HL-60 (cell line): ENCODE measurements at regions not wholly inside any gene's neighbourhood (a gene's known extent, or its start where the extent isn't known, plus 50 kb on each side); places are given as distances from the start of the nearest gene placed in this dataset.

Experiments used
- POLR2AphosphoS5 ChIP-seq: IDR thresholded peaks from 2 replicates; pipeline ENCODE4 v1.6.1; 2012; ENCODE audit warnings: low read depth
- TF ChIP-seq, protein P1 (sequence below): IDR thresholded peaks from one replicate; pipeline ENCODE4 v1.5.1; 2011; ENCODE audit warnings: low read length, control low read depth, inconsistent platforms; ENCODE audit not compliant: insufficient read depth
- TF ChIP-seq, protein P2 (sequence below): IDR thresholded peaks from 2 replicates; pipeline ENCODE4 v1.6.1; 2012; ENCODE audit warnings: low read depth; ENCODE audit not compliant: insufficient replicate concordance

DNA sequence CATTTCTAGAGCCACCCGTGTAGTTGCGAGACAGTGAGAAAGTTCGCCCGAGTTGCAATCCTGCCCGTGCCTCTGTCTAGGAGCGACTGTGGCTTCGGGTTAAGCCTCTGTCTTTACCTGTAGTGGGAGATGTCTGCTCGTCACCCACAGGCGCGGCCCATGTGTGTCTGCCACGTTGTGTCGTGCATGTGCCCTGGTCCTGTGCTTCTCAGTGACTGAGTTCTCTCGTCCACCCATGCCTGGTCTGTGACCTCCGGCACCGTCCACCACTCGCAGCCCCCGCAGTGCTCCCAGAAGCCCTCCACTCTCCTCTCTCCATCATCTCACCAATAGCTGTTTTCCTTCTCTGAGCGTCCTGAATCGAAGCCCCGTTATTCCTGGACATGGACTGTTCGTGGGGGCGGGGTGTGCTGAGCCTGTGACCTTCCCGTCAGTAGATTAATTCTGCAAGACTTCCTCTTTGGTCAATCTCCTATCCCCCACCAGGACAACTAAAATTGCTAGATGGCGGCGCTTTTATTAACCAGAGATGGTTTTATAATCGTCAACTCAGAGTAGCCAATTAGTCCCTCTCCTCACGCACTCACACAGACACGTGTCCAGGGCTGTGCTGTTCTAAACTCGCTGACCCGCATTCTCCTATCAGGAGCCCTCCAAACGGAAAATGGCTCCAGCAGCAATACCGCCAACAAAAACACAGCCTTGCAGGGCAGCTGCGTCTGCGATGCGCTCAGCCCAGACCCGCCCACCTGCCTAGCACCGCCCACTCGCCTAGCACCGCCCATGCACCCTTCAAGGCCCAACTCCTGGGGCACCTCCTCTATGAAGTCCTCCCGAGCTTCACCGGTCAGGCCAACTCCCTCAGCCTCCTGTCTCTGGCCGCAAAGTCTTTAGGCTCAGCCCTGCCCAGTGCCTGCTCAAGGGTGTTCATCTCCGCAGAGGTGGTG lies 119.4 kb downstream of the TWIST2 start:
- TF ChIP-seq, protein P1, sequence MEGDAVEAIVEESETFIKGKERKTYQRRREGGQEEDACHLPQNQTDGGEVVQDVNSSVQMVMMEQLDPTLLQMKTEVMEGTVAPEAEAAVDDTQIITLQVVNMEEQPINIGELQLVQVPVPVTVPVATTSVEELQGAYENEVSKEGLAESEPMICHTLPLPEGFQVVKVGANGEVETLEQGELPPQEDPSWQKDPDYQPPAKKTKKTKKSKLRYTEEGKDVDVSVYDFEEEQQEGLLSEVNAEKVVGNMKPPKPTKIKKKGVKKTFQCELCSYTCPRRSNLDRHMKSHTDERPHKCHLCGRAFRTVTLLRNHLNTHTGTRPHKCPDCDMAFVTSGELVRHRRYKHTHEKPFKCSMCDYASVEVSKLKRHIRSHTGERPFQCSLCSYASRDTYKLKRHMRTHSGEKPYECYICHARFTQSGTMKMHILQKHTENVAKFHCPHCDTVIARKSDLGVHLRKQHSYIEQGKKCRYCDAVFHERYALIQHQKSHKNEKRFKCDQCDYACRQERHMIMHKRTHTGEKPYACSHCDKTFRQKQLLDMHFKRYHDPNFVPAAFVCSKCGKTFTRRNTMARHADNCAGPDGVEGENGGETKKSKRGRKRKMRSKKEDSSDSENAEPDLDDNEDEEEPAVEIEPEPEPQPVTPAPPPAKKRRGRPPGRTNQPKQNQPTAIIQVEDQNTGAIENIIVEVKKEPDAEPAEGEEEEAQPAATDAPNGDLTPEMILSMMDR: no peak
- no peak for TF ChIP-seq POLR2AphosphoS5
- TF ChIP-seq, protein P2, sequence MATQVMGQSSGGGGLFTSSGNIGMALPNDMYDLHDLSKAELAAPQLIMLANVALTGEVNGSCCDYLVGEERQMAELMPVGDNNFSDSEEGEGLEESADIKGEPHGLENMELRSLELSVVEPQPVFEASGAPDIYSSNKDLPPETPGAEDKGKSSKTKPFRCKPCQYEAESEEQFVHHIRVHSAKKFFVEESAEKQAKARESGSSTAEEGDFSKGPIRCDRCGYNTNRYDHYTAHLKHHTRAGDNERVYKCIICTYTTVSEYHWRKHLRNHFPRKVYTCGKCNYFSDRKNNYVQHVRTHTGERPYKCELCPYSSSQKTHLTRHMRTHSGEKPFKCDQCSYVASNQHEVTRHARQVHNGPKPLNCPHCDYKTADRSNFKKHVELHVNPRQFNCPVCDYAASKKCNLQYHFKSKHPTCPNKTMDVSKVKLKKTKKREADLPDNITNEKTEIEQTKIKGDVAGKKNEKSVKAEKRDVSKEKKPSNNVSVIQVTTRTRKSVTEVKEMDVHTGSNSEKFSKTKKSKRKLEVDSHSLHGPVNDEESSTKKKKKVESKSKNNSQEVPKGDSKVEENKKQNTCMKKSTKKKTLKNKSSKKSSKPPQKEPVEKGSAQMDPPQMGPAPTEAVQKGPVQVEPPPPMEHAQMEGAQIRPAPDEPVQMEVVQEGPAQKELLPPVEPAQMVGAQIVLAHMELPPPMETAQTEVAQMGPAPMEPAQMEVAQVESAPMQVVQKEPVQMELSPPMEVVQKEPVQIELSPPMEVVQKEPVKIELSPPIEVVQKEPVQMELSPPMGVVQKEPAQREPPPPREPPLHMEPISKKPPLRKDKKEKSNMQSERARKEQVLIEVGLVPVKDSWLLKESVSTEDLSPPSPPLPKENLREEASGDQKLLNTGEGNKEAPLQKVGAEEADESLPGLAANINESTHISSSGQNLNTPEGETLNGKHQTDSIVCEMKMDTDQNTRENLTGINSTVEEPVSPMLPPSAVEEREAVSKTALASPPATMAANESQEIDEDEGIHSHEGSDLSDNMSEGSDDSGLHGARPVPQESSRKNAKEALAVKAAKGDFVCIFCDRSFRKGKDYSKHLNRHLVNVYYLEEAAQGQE: no peak
